Stimulated activated CD4-positive, alpha-beta T cell treated with anti-CD3 and anti-CD28 coated beads, TNF-alpha, amount 100 ng/mL, for 1 hour (primary cell): ENCODE measurements at regions not wholly inside any gene's neighbourhood (a gene's known extent, or its start where the extent isn't known, plus 50 kb on each side); places are given as distances from the start of the nearest gene placed in this dataset.

ENCODE experiments used
- DNase-seq, 3 donors: peaks; one replicate each; pipeline ENCODE4 v3.0.0-alpha.2; 2020; ENCODE audit warnings: low read depth in 3 of 3, low spot score in 1 of 3

DNA sequence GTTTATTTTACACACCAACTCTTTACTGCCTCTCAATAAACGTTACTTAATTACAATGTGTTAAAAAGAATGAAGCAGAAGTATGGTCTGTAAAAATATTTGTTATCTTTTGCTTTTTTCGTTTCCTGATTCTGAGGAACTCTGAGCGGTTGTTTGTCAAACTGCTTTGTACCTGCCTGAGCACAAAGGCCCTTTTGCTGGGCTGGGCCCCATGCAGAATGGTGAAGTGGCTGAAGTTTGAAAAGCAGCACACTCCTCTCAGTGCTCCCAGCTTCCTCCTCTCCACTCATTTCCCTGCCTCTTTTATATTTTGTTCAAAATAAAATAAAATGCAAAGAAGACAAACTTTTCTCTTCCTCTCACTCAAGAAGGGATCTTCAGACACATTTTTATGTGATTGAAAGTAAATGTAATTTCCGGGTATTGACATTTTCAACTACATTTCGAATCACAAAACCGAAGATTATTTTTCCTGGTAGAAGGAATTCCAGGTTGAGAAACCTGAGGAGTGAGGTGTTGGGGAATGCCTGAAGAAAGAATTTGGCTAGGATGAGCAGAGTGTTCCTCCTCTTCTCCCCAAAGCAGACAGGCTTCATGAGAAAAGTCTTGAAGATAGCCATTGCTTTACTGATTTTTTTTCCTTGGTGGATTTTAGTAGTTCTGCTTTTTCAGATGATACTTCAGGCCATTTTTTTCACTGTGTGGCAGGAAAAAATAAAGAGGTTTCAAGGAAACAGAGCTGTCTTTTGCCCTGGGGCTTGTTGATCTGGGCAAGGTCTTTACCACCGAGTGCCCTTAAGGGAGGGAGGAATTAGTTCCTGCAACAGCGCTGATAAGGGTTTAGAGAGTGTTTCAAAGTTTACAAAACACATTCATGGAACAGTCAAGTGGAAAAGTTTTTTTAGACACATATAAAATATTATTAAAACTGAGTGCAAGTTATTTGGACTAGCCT, 229.8 kb downstream of the NFKBIZ start:
- DNase-seq = no peak

DNA sequence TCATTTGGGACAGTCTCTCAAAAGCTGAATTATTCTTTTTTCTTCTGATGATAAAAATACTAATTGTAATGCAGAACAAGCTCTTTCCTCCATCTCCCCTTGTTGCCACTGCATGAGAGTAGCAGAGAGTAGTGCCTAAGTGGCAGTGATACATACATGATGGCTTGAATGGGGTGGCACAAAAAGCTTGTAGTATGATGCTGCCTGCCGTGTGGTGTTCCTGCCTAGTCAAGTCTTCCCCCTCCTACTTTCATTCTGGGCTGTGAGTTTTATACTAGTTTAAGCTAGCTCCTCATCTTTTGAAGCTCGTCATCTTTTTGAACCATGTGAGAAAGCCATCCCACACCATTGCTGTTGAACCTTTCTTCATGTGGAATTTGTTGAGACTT, 230.5 kb downstream of the NFKBIZ start:
- no peak for DNase-seq

DNA sequence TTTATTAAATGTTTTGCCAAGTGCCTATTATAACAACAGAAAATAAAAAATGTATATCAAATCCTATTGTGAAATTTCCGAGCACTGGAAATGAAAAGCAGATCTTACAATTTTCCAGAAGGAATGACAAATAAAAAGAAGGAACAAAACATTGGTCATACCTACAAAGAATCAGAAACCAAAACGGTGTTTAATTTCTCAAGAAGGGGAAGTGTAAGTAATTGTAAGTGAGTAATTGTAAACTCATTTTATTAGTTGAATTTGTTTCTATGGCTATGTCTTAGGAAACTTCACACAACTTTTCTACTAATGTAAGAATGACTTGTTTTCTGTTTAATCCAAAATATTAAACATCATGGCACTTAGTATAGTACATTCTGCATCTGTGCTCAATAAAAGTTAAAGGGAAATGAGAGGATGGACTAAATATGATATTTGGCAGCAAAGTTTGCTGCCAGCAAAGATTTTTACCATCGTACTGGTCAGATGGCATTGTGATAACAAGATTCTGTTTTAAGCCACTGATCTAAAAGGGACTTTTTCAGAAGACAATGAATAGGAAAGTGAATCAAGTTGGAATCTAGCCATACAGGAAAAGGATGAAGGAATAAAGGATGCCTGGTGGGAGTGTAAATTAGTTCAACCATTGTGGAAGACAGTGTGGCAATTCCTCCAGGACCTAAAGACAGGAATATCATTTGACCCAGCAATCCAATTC, 232.4 kb downstream of the NFKBIZ start:
- DNase-seq = no peak

DNA sequence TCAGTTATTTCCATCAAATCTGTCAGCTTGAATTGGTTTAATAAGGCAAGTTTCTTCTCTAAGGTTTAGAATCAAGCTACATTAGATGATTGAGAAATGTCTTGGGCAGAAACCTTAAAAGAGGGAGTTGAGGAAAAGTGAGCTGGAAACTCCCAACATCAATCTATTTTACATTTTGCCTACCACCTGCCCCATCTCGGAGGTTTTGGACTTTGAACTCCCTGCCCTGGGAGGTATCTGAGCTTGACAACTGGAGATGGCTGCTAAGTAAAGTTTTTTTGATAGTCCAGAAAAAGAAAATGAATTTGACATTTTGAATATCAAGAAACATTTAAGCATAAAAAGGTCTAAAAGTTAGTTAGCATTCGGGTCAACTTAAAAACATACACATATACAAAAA, 234.2 kb downstream of the NFKBIZ start:
- DNase-seq = no peak

DNA sequence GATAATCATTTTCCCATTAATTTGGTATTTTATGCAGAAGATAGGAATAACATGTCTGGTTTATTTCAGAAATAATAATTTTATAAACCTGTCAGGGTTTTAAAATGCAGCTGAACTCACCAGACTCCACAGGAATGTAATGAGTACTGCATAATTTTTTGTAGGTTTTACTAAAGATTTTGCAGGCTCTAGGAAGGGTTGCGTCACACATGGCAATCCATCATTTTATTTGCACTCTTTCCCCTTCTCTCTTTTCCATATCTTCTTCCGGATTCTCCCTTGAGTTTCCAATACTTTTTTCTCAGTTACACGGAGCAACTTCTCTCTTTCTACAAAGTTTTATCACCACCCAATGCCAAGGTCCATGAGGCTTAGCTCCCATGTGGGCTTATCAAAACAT, 234.7 kb downstream of the NFKBIZ start:
- no peak for DNase-seq

DNA sequence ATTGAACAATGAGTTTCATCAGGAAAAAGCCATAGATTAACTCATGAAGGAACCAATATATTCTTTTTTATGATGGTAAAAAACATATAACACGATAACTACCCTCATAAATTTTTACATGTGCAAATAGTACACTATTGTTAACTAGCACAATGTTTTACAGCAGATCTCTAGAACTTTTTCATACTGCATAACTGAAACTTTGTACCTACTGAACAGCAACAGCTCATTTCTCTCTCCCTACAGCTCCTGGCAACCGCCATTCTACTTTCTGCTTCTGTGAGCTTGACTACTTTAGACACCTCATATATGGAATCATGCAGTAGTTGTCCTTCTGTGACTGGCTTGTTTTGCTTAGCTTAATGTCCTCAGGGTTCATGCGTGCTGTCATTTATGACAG, 235.4 kb downstream of the NFKBIZ start:
- DNase-seq = no peak

DNA sequence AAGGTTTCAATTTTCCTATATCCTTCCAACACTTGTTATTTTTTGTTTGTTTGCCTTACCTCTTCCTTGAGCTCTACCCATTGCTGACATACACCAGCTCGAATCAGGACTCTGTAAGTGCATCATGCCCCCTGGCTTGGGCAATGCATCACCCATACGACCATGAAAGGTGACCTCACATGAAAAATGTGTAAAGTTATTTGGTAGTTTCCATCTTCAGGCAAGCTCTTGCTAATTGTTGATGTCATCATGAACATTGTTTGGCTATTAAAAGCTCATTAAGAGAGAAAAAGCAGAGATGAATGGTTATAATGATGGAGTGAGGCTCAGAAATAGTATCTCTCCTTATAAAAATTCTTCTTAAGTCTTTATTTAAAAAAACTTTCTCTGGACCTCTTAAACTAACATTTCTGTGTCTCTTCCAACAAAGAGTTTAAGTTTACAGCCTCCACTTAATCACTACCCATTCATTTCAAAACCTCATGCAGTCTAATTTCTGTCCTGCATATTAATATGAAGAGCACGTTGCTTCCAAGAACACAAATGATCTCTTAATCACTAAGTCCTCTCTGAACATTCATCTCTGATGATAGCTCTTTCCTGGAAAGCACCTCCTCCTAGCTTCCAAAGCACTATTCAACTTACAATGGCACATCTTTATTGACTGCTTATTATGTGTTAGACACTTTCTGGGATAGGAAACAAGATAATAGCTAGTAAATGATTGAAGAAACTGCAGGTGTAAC, 236.3 kb downstream of the NFKBIZ start:
- no peak for DNase-seq

DNA sequence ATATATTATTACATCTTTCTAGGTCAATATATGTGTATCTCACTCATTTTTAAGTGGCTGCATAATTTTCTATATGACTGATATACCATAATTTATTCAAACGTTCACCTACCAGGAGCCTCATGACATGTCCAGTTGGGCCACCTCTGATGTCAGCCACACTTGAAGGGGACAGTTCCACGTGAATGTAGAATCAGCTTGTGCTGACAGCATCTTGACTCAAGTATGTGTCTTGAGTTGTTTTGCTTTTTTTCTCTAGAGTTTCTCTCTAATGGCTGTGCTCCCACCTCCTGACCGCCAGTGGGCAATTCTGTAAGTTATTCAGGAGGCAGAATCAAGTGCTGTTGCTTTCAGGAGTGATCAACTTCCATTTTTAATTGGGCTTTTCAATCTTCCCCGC, 237.9 kb downstream of the NFKBIZ start:
- no peak for DNase-seq

DNA sequence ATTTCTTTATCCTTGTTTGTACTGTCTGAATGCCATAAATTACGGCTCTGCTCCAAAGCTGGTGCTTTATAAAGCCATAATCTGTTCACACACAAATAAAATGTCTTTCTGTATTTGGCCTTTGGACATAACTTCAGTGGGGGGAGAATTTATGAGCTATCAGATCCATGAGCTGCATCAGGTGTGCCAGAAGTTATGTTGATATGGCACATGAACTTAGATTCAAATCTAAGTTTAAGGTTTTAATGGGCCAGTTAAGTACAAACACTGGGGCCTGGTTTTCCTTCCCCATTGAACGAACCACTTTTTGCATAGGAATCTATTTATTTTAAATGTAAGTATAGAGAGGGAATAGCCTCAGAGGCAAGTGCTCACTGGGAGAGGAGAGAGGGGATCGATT, 239.9 kb downstream of the NFKBIZ start:
- DNase-seq = no peak

DNA sequence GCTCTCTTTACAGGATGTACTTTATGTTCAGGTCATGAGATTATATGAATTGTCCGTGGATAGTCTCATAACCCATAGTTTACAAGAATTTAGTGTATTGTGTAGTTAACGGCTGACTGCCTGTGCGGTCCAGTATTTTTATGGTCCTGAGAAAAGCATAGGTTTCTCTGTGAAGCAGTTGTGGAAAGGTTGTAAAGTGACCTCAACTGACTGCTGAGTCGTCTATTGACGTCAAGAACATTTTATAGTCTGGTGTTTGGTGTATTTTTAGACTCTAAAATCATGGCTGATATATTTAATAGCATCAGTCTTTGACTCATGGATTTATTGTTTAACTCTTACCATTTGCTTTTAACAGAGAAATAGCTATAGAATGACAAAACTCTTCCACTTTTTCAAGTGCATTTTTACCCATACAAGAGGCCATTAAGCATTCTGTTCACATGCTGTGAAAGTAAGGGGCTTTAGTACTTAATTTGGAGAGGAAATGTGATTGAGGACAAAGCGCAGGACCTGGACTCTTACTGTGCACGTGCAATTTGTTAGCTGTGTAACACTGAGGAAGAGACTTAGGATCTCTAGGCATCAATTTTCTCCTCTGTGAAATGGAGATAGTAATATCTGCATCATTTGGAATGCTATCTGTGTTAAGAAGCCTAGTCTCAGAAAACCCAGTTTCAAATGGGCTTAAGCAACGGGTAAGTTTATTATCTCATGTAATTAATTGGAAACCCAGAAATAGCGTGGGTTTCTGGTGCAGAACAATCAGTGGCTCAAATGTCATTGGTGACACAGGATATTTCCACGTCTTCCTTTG, 240.8 kb downstream of the NFKBIZ start:
- DNase-seq = no peak

DNA sequence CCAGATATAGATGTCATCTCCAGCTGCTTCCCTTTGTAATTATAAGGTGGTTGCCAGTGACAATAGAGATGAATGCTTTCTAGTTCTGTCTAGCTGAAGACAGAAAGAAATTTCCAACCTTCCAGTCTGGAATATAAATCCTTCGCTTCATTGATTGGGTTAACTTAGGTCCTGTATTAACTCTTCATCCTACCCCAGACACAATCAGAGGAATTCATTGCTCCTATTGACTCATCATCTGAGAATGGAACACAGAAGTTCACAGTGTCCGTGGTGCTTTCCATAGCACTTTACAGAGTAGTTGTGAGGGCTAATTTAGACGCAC, 241.4 kb downstream of the NFKBIZ start:
- no peak for DNase-seq

DNA sequence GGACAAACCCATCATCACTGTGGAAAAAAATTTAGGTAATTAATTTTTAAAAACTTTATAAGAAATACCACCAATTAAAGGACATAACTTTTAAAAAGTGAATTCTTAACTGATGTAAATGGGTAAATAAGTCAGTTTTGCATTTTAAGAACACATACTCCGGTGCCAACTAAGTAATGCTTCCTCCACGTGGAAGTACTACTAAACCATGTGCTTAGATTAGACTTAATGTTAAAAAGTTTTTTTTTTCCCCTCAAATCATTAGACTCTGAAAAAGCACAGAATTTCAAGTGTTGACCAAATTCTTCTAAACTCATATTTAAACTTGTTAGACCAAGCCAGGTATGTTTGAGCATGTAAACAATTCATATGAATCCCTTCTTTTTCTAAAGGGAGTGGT, 242.0 kb downstream of the NFKBIZ start:
- DNase-seq = no peak

DNA sequence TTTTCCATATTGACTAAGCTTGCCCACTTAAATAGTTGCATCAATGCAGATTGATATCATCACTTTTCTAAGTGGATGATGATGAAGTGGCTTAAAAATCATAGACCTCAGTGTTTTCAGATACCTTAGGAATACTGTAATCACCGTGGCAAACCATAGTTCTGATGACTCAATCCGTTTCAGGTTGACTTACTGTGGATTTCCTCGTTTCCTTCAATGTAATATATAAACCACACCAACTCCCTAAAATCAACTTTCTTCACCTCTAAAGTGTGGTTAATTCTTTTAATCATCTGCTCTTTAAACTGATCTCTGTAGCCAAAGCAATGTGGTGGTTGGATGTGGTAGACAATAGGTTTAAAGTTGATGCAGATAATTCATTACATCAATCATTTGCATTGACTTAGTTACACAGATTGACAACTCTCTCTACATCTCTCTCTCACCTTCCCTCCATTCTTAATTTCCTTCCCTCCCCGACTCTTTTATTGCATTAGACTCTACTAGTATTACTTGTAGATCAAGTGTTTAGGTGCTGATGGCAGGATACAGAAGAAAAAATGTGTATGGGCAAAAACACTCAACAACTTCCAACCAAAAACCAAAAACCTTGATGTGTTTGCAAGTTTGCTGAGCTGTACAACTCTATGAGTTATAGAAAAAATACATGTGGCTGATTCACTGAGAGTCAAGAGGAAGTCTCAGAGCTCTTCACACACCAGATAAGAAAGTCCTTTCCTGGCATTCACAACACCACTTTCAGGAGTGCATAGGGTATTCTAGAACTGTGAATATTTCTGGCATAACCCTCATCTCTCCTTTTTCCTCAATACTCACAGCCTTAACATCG, 243.5 kb downstream of the NFKBIZ start:
- no peak for DNase-seq

DNA sequence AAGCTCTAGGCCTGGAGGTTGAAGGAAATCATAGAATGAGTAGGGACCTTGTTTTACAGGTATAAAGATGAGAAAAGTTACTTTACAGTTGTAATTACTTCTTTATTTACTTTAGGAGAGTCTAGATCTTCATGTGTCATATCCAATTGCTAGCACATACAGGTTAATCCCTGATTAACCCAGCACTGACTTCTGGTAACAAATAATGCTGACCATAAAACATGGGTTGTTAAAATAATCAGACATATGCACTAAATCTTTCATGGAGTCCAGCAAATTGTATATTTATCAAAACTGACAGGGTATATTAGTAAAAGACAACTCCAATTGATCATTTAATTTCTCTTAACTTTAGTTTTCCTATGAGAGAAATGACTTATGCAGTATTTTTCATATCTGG, 245.2 kb downstream of the NFKBIZ start:
- DNase-seq = no peak

DNA sequence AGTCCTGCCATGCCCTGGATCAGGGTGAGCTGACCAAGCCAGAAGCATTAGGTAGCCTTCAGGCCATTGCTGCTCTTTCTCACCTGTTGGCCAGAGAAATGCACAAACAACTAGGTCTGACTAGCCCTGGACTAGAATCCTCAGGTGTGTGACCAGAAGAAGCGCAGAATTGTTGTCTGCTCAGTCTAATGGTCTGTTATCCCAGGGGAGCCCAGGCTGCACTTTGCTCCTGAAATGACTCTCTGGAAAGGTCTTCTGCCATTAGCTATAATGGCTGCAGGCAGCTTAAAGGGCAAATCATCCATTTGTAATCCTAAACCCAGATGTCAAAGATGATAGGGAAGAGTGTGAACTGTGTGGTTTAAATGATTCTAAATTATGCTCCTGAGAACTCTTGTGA, 246.1 kb downstream of the NFKBIZ start:
- no peak for DNase-seq

DNA sequence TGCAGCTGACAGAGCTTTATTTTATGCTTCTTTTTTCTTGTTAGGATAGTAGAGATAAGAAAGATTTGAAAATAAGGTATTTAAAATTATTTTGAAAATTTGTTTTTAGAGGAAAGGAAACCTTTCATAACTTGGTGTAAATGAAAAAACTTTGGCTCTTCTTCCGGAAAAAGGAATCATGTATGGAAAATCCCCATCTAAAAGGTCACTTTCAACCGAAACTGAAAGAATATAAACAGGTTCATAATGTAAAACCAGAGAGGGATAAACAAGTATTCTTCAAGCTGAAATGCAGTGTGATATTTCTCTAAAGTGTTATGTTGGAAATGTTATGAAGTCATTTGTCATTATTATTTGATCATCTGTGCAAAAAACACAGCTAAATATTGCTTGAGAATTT, 246.8 kb downstream of the NFKBIZ start:
- DNase-seq = no peak

DNA sequence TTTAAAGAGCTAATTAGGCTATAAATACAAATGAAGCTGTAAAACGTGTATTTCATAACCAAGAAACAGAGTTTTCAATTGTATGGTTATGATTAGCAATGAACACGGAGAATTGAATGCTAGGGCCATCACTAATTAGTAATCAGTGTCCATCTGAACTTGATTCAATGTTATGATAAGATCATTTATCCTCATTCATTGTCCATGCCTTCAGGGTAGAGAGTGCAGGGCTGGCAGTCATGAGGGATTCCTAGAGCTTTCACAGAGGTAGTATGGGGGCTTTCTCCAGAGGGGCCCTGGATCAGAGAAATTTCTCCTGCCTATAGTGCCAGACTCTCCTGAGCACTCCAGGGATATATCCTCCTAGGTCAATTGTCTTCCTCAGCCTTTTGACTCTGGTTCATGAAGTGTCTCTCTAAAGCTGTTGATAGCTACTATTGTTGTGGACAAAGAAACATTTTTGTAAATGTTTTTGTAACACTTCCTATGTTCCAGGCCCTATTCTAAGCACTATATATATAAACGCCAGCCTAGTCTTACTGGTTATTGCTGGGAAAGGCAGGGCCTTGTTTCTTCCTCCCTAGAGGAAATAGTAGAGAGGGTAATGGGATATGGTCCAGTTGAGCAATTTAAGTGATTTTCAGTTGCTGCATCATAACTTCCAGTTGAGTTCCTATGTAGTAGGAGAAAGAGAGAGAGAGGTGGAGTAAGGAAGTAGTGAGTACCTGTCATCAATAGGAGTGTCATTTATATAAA, 249.0 kb downstream of the NFKBIZ start:
- no peak for DNase-seq

DNA sequence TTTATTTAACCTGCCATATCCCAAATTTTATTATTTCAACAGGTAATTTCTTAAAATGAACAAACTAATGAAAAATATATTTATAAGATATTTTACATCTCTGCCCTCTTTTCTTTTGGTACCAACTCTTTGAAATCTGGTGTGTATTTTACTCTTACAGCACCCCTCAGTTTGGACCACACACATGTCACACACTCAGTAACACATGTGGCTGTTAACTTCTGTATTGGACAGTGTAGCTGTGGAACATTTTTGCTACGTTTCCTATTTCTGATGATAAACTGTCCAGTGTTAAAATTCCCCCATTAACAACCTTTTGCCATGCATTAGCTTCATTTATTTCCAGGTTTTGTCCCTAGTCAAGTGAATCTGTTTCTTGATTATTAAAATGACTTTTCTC, 250.6 kb downstream of the NFKBIZ start:
- DNase-seq = no peak

DNA sequence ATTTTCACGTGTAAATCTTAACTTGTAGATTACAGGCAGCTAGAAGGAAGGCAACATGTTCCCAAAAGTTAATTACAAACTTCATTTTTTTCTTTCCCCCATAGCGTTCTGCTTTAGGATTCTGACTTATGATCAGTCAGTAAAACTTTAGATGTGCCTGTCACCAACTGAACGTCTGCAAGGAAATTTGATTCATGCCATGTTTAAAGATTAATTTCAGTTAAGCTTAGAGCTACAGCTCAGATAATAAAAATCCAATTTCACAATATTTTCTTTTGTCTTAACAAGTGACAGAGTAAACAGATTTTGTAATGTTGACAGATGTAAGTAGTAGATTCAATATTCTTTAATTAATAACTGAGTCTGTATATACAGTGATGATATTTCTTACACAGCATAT, 253.1 kb downstream of the NFKBIZ start:
- no peak for DNase-seq

DNA sequence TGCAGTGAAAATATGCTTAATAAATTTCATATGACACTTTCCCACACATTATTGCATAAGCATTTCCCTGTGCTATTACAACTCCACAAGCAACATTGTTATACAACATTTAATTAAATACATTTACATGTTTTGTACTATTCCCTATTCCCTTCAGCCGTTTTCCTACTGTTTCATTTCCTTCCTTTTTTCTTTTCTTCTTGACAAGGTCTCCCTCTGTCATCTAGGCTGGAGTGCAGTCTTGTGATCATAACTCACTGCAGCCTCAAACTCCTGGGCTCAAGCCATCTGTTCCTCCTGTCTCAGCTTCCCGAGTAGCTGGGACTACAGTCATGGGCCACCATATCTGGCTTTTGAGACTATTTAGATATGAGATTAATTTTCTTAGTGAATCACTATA, 254.7 kb downstream of the NFKBIZ start:
- no peak for DNase-seq
